ENCODE measurements at regions not wholly inside any gene's neighbourhood (a gene's known extent, or its start where the extent isn't known, plus 50 kb on each side); places are given as distances from the start of the nearest gene placed in this dataset.

DNA sequence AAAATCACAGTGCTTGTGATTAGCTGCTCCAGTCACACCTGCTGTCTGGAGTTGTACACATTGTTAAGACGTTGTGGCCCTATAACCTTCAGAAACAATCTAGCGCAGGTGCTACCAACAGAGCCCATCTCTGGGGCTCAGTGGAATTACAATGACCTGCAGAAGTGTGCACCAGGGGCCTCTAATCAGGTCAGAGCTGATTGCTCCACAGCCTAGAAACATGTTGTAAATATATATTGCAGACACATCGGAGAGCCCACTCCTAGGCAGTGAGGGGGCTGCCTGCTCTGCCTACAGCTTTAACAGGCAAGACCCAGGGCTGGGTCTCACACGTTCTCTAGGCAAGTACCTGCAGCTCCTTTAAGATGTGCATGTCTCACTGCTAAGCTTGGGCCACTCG lies 302.0 kb downstream of the SIPA1L2 start:
- CTCF ChIA-PET: no interaction called here
- TF ChIP-seq, protein P1, sequence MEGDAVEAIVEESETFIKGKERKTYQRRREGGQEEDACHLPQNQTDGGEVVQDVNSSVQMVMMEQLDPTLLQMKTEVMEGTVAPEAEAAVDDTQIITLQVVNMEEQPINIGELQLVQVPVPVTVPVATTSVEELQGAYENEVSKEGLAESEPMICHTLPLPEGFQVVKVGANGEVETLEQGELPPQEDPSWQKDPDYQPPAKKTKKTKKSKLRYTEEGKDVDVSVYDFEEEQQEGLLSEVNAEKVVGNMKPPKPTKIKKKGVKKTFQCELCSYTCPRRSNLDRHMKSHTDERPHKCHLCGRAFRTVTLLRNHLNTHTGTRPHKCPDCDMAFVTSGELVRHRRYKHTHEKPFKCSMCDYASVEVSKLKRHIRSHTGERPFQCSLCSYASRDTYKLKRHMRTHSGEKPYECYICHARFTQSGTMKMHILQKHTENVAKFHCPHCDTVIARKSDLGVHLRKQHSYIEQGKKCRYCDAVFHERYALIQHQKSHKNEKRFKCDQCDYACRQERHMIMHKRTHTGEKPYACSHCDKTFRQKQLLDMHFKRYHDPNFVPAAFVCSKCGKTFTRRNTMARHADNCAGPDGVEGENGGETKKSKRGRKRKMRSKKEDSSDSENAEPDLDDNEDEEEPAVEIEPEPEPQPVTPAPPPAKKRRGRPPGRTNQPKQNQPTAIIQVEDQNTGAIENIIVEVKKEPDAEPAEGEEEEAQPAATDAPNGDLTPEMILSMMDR (IDR thresholded peaks at IDR 0.05; ENCODE audit: control extremely low read depth, extremely low read depth, low read depth, missing control alignments): no peak
- POLR2A ChIA-PET: no interaction called here
- no peak for DNase-seq (ENCODE audit: extremely low spot score)

- POLR2A ChIA-PET: no interaction called here
Measured at GRCh38 chr1:232327269-232327668, 302.7 kb downstream of the SIPA1L2 start.

GRCh38 chr1:232322162-232322734 lies 307.7 kb downstream of the SIPA1L2 start:
- no peak for DNase-seq (ENCODE audit: extremely low spot score)
- ChIA-PET POLR2A (no interaction called here), CTCF (no interaction called here)
- TF ChIP-seq, protein P1 (IDR thresholded peaks at IDR 0.05; ENCODE audit: control extremely low read depth, extremely low read depth, low read depth, missing control alignments): no peak

More at GRCh38 chr1:232327269-232327668, 302.7 kb downstream of the SIPA1L2 start:
- DNase-seq (ENCODE audit: extremely low spot score): no peak
- TF ChIP-seq, protein P1 (IDR thresholded peaks at IDR 0.05; ENCODE audit: control extremely low read depth, extremely low read depth, low read depth, missing control alignments): no peak
- CTCF ChIA-PET: no interaction called here

DNA sequence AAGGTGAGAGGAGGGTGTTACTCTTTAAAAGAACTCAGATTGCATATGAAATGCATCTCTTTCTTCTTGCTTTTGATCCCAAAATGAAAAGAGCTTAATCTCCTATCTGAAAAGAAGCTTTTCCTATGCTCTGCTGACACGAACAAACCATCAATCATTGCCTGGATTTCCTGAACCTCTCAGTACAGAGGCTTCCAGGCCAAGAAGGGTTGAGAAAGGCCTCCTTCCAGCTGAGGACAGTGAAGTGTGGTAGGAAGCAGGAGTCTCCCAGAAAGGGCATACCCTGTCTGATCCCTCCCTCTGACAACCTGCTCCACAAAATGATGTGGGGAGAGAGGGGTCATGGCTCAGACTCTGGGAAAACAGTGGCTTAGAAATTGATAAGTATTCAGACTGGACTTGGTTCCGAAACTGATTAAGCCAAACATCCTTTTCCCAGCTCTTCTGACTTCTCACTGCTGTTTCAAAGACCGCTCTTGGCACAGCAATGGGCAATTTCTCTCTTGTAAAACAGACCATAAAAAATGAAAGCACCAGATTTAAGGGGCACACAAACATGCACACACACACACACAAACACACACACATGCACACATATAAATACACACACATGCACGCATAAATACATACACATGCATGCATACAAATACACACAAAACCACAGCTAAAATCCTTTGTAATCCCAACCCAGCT lies 310.3 kb downstream of the SIPA1L2 start:
- CTCF ChIA-PET: interaction anchor here (0.7 to 0.9 kb wide), 2 partner anchors 10 to 29 kb away, joined by 3 read pairs; no protein-coding TSS in a partner anchor
- DNase-seq (ENCODE audit: extremely low spot score): no peak
- POLR2A ChIA-PET: no interaction called here
- TF ChIP-seq, protein P1 (IDR thresholded peaks at IDR 0.05; ENCODE audit: control extremely low read depth, extremely low read depth, low read depth, missing control alignments): no peak

DNA sequence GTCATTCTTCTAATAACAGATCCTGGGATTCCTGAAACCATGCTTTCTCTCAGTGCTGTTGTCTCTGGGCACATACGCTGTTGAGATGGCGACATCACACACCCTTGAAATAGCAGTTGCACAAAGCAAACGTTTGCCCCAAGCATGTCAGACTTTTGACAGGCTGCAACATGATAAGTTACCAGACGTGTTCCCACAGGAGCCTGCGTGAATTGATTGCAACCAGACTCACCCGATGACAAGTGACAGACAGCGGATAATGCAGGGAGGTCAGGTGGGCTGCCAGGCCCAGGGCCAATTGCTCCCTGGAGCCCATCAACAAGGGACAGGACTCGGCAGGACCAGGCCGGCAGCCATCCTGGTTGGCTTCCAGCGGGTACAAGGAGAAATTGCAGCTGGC lies 310.9 kb downstream of the SIPA1L2 start:
- TF ChIP-seq, protein P1 (IDR thresholded peaks at IDR 0.05; ENCODE audit: control extremely low read depth, extremely low read depth, low read depth, missing control alignments): no peak
- CTCF ChIA-PET: interaction anchor here (0.7 kb wide), 1 partner anchor 29 kb away, joined by 3 read pairs; no protein-coding TSS in a partner anchor
- DNase-seq (ENCODE audit: extremely low spot score): no peak
- POLR2A ChIA-PET: no interaction called here

DNA sequence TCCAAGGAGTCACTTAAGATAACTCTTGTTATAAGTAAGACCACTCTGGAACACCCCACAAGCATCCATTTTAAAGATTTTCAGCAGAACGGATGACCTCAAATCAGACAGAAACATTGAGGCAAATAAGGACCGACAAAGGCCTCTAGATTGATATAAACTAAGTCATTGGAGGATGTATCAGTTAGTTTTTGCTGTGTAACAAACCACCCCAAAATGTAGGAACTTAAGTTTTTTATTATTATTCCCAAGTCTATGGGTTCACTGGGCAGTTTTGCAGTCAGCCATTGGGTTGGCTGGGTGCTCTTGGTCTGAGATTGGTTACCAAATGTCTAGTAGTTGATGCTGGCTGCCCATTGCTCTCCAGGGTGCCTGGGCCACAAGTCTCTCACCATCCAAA lies 311.8 kb downstream of the SIPA1L2 start:
- TF ChIP-seq, protein P1 (IDR thresholded peaks at IDR 0.05; ENCODE audit: control extremely low read depth, extremely low read depth, low read depth, missing control alignments): no peak
- DNase-seq (ENCODE audit: extremely low spot score): no peak
- ChIA-PET CTCF (no interaction called here), POLR2A (no interaction called here)

Measured in GM10248 (cell line).